ENCODE measurements at regions not wholly inside any gene's neighbourhood (a gene's known extent, or its start where the extent isn't known, plus 50 kb on each side); places are given as distances from the start of the nearest gene placed in this dataset.

DNA sequence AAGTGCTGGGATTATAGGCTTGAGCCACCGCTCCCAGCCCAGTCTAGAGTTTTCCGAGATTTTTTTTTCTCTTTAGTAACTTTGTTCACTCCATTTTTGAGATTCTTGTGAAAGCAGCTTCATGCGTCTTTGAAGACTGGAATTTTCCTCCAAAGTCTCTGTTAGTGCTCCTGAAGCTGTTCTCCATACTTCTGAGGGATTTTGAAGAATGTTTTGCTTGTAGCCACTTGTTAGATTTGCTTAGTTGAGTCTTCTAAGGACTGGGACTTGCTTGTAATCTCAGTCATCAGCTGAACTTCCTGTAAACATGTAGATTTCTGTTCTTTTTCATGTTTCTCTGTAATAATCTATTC is 234.3 kb downstream of the MYCN start:
- ATAC-seq, result no peak
- TF ChIP-seq BACH2 (CRISPR knock-in tag; IDR thresholded peaks at IDR 0.05; ENCODE audit: borderline replicate concordance) (no peak), SNAI2 (CRISPR knock-in tag; IDR thresholded peaks at IDR 0.05) (no peak), ZNF70 (CRISPR knock-in tag; IDR thresholded peaks at IDR 0.05) (no peak), RARB (CRISPR knock-in tag; IDR thresholded peaks at IDR 0.05) (no peak), OSR1 (CRISPR knock-in tag; IDR thresholded peaks at IDR 0.05) (no peak), TCF4 (CRISPR knock-in tag; IDR thresholded peaks at IDR 0.05; ENCODE audit: borderline replicate concordance) (no peak), ZNF565 (CRISPR knock-in tag; conservative IDR thresholded peaks at IDR 0.05; ENCODE audit: low read depth) (no peak), ISL1 (CRISPR knock-in tag; IDR thresholded peaks at IDR 0.05) (no peak), CSDC2 (CRISPR knock-in tag; IDR thresholded peaks at IDR 0.05) (no peak), PPARA (CRISPR knock-in tag; IDR thresholded peaks at IDR 0.05; ENCODE audit: borderline replicate concordance) (no peak), ZNF8 (CRISPR knock-in tag; IDR thresholded peaks at IDR 0.05) (no peak), ARNTL (CRISPR knock-in tag; IDR thresholded peaks at IDR 0.05; ENCODE audit: borderline replicate concordance, low read depth) (no peak), ZFP30 (CRISPR knock-in tag; IDR thresholded peaks at IDR 0.05) (no peak), TOX (CRISPR knock-in tag; IDR thresholded peaks at IDR 0.05; ENCODE audit: borderline replicate concordance) (no peak), ZFP3 (CRISPR knock-in tag; IDR thresholded peaks at IDR 0.05) (no peak)
- TF ChIP-seq, protein P1, sequence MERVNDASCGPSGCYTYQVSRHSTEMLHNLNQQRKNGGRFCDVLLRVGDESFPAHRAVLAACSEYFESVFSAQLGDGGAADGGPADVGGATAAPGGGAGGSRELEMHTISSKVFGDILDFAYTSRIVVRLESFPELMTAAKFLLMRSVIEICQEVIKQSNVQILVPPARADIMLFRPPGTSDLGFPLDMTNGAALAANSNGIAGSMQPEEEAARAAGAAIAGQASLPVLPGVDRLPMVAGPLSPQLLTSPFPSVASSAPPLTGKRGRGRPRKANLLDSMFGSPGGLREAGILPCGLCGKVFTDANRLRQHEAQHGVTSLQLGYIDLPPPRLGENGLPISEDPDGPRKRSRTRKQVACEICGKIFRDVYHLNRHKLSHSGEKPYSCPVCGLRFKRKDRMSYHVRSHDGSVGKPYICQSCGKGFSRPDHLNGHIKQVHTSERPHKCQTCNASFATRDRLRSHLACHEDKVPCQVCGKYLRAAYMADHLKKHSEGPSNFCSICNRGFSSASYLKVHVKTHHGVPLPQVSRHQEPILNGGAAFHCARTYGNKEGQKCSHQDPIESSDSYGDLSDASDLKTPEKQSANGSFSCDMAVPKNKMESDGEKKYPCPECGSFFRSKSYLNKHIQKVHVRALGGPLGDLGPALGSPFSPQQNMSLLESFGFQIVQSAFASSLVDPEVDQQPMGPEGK (CRISPR knock-in tag; IDR thresholded peaks at IDR 0.05; ENCODE audit: borderline replicate concordance), result no peak
- TF ChIP-seq, protein P2, sequence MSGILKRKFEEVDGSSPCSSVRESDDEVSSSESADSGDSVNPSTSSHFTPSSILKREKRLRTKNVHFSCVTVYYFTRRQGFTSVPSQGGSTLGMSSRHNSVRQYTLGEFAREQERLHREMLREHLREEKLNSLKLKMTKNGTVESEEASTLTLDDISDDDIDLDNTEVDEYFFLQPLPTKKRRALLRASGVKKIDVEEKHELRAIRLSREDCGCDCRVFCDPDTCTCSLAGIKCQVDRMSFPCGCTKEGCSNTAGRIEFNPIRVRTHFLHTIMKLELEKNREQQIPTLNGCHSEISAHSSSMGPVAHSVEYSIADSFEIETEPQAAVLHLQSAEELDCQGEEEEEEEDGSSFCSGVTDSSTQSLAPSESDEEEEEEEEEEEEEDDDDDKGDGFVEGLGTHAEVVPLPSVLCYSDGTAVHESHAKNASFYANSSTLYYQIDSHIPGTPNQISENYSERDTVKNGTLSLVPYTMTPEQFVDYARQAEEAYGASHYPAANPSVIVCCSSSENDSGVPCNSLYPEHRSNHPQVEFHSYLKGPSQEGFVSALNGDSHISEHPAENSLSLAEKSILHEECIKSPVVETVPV (CRISPR knock-in tag; IDR thresholded peaks at IDR 0.05), result no peak
- TF ChIP-seq, protein P3, sequence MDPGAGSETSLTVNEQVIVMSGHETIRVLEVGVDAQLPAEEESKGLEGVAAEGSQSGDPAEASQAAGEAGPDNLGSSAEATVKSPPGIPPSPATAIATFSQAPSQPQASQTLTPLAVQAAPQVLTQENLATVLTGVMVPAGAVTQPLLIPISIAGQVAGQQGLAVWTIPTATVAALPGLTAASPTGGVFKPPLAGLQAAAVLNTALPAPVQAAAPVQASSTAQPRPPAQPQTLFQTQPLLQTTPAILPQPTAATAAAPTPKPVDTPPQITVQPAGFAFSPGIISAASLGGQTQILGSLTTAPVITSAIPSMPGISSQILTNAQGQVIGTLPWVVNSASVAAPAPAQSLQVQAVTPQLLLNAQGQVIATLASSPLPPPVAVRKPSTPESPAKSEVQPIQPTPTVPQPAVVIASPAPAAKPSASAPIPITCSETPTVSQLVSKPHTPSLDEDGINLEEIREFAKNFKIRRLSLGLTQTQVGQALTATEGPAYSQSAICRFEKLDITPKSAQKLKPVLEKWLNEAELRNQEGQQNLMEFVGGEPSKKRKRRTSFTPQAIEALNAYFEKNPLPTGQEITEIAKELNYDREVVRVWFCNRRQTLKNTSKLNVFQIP (CRISPR knock-in tag; IDR thresholded peaks at IDR 0.05; ENCODE audit: borderline replicate concordance, low read depth), result no peak
- TF ChIP-seq, protein P4, sequence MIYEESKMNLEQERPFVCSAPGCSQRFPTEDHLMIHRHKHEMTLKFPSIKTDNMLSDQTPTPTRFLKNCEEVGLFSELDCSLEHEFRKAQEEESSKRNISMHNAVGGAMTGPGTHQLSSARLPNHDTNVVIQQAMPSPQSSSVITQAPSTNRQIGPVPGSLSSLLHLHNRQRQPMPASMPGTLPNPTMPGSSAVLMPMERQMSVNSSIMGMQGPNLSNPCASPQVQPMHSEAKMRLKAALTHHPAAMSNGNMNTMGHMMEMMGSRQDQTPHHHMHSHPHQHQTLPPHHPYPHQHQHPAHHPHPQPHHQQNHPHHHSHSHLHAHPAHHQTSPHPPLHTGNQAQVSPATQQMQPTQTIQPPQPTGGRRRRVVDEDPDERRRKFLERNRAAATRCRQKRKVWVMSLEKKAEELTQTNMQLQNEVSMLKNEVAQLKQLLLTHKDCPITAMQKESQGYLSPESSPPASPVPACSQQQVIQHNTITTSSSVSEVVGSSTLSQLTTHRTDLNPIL (CRISPR knock-in tag; IDR thresholded peaks at IDR 0.05; ENCODE audit: low read depth), result no peak

DNA sequence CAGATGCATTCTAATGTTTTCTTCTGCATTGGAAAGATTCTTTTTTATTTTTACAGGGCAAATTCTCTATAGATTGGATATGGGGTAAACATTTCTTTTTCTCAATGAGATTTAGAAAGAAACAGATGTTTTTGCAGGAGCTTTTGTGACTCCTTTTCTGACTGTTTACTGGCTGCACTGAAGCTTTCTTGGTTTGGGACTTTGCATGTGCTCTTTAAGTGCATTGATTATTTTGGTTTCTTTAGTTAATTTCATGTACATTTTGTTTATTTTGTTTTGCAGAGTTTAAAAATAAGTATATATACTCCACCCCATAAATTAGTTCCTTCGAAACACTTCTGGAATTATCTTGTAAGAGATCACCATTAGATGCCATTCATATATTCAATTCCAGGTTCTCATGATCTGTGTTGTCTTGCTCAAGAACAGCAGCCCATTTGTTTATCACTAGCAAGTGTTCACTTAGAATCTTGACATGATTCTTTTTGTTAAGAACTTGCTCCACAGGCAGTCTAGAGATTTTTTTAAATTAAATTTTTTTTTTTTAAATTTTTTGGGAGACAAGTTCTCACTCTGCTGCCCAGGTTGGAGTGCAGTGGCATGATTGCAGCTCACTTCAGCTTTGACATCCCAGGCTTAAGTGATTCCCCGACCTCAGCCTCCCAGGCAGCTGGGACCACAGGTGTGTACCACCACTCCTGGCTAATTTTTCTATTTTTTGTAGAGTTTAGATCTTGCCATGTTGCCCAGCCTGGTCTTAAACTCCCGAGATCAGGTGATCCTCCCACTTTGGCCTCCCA is 233.7 kb downstream of the MYCN start:
- TF ChIP-seq SNAI2 (CRISPR knock-in tag; IDR thresholded peaks at IDR 0.05) (no peak), ESRRG (CRISPR knock-in tag; IDR thresholded peaks at IDR 0.05) (no peak), ISL1 (CRISPR knock-in tag; IDR thresholded peaks at IDR 0.05) (no peak), BACH2 (CRISPR knock-in tag; IDR thresholded peaks at IDR 0.05; ENCODE audit: borderline replicate concordance) (no peak), ZNF8 (CRISPR knock-in tag; IDR thresholded peaks at IDR 0.05) (no peak), ZC3H10 (CRISPR knock-in tag; IDR thresholded peaks at IDR 0.05) (no peak), OSR1 (CRISPR knock-in tag; IDR thresholded peaks at IDR 0.05) (no peak), ARNTL (CRISPR knock-in tag; IDR thresholded peaks at IDR 0.05; ENCODE audit: borderline replicate concordance, low read depth) (no peak), ZFP3 (CRISPR knock-in tag; IDR thresholded peaks at IDR 0.05) (no peak), TOX (CRISPR knock-in tag; IDR thresholded peaks at IDR 0.05; ENCODE audit: borderline replicate concordance) (no peak), CSDC2 (CRISPR knock-in tag; IDR thresholded peaks at IDR 0.05) (no peak), TCF4 (CRISPR knock-in tag; IDR thresholded peaks at IDR 0.05; ENCODE audit: borderline replicate concordance) (no peak), ZNF565 (CRISPR knock-in tag; conservative IDR thresholded peaks at IDR 0.05; ENCODE audit: low read depth) (no peak), GLIS3 (CRISPR knock-in tag; IDR thresholded peaks at IDR 0.05) (no peak)
- TF ChIP-seq, protein P5, sequence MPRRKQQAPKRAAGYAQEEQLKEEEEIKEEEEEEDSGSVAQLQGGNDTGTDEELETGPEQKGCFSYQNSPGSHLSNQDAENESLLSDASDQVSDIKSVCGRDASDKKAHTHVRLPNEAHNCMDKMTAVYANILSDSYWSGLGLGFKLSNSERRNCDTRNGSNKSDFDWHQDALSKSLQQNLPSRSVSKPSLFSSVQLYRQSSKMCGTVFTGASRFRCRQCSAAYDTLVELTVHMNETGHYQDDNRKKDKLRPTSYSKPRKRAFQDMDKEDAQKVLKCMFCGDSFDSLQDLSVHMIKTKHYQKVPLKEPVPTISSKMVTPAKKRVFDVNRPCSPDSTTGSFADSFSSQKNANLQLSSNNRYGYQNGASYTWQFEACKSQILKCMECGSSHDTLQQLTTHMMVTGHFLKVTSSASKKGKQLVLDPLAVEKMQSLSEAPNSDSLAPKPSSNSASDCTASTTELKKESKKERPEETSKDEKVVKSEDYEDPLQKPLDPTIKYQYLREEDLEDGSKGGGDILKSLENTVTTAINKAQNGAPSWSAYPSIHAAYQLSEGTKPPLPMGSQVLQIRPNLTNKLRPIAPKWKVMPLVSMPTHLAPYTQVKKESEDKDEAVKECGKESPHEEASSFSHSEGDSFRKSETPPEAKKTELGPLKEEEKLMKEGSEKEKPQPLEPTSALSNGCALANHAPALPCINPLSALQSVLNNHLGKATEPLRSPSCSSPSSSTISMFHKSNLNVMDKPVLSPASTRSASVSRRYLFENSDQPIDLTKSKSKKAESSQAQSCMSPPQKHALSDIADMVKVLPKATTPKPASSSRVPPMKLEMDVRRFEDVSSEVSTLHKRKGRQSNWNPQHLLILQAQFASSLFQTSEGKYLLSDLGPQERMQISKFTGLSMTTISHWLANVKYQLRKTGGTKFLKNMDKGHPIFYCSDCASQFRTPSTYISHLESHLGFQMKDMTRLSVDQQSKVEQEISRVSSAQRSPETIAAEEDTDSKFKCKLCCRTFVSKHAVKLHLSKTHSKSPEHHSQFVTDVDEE (CRISPR knock-in tag; IDR thresholded peaks at IDR 0.05), result no peak
- TF ChIP-seq, protein P3 (CRISPR knock-in tag; IDR thresholded peaks at IDR 0.05; ENCODE audit: borderline replicate concordance, low read depth), result no peak
- TF ChIP-seq, protein P4 (CRISPR knock-in tag; IDR thresholded peaks at IDR 0.05; ENCODE audit: low read depth), result no peak
- ATAC-seq, result no peak
